ENCODE measurements at regions not wholly inside any gene's neighbourhood (a gene's known extent, or its start where the extent isn't known, plus 50 kb on each side); places are given as distances from the start of the nearest gene placed in this dataset.

DNA sequence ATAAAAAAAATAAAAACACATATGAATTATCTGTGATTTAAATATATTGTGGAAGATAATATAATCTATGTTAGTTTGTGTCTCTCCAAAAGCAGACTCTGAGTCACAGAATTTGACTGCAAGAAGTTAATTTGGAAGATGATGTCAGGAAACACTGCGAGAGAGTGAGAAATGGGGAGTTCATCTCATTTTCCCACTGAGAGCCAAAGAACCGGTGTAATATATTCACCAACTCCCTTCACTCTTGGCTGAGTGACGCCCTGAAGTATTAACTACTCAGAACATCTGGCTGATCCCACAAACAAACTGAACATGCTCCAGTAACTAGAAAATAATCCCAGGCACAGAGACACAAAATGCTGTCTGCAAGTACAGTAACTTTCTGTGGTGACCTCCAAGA is 345.8 kb upstream of the SPANXN1 start:
- TF ChIP-seq, protein P1, sequence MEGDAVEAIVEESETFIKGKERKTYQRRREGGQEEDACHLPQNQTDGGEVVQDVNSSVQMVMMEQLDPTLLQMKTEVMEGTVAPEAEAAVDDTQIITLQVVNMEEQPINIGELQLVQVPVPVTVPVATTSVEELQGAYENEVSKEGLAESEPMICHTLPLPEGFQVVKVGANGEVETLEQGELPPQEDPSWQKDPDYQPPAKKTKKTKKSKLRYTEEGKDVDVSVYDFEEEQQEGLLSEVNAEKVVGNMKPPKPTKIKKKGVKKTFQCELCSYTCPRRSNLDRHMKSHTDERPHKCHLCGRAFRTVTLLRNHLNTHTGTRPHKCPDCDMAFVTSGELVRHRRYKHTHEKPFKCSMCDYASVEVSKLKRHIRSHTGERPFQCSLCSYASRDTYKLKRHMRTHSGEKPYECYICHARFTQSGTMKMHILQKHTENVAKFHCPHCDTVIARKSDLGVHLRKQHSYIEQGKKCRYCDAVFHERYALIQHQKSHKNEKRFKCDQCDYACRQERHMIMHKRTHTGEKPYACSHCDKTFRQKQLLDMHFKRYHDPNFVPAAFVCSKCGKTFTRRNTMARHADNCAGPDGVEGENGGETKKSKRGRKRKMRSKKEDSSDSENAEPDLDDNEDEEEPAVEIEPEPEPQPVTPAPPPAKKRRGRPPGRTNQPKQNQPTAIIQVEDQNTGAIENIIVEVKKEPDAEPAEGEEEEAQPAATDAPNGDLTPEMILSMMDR (IDR thresholded peaks at IDR 0.05) = no peak
- TF ChIP-seq ZFX (IDR thresholded peaks at IDR 0.05; ENCODE audit: borderline replicate concordance) = no peak

Measured in 22Rv1 (cell line).